ENCODE measurements at regions not wholly inside any gene's neighbourhood (a gene's known extent, or its start where the extent isn't known, plus 50 kb on each side); places are given as distances from the start of the nearest gene placed in this dataset.

- no peak overlapping the region for H3K27ac ChIP-seq (ENCODE audit: low read depth, low read length)
- CTCF ChIA-PET, result no interaction called here
- no peak for DNase-seq (ENCODE audit: low read depth, low spot score)
- POLR2A ChIA-PET, result no interaction called here
- H3K9me3 ChIP-seq (ENCODE audit: control insufficient read depth, insufficient read depth, low read length), result no peaks in the 10 kb centered on the region
- H3K4me3 ChIP-seq (ENCODE audit: low read depth, low read length), result no peak overlapping the region
- no peak for TF ChIP-seq CTCF (IDR thresholded peaks at IDR 0.05; ENCODE audit: low read depth, low read length)
- no peaks in the 10 kb centered on the region for H3K27me3 ChIP-seq (ENCODE audit: control insufficient read depth, insufficient read depth, low read length)
These were observed 101.4 kb downstream of the LHX9 start for GRCh38 chr1:198018529-198018928.

DNA sequence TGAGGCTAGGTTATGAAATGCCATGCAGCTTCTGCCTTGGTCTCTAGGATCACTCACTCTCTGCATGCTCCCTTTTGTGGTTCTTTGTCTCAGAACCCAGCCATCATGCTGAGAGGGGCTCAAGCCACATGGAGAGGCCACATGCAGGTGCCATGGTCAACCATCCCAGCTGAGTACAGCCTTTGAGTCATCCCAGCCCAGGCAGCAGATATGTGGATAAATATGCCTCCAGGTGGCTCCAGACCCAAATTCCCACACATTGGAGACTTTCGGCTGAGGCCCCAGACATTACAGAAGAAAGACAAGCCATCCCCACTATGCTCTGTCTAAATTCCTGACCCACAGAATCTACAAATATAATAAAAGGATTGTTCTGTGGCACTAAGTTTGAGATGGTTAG lies 102.0 kb downstream of the LHX9 start:
- H3K4me3 ChIP-seq (ENCODE audit: low read depth, low read length), result no peak overlapping the region
- H3K27ac ChIP-seq (ENCODE audit: low read depth, low read length), result no peak overlapping the region
- POLR2A ChIA-PET, result no interaction called here
- no peaks in the 10 kb centered on the region for H3K27me3 ChIP-seq (ENCODE audit: control insufficient read depth, insufficient read depth, low read length)
- CTCF ChIA-PET, result no interaction called here
- no peak for DNase-seq (ENCODE audit: low read depth, low spot score)
- TF ChIP-seq CTCF (IDR thresholded peaks at IDR 0.05; ENCODE audit: low read depth, low read length), result no peak
- H3K9me3 ChIP-seq (ENCODE audit: control insufficient read depth, insufficient read depth, low read length), result no peaks in the 10 kb centered on the region

DNA sequence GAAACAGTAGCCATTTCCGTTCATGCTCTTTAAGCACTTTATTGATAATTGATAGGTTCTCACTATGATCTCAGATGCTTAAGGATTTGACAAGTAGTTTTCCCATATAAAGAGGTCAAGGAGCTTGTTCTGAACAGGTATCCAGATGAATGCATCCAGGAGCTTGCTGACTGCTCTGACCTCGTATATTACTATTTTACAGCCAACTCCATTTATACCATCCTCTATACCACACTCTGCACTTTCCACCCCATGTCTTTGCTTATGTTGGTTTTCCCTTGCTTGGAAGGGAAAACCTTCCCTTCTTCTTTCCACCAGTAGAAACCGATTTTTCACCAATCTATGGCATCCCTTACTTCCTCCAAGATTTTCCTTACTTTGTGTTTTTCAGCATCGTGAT lies 107.2 kb downstream of the LHX9 start:
- no peak for DNase-seq (ENCODE audit: low read depth, low spot score)
- no peak for TF ChIP-seq CTCF (IDR thresholded peaks at IDR 0.05; ENCODE audit: low read depth, low read length)
- POLR2A ChIA-PET, result no interaction called here
- CTCF ChIA-PET, result no interaction called here
- Histone ChIP-seq H3K27me3 (ENCODE audit: control insufficient read depth, insufficient read depth, low read length) (no peaks in the 10 kb centered on the region), H3K27ac (ENCODE audit: low read depth, low read length) (no peak overlapping the region), H3K9me3 (ENCODE audit: control insufficient read depth, insufficient read depth, low read length) (no peaks in the 10 kb centered on the region), H3K4me3 (ENCODE audit: low read depth, low read length) (no peak overlapping the region)

- DNase-seq (ENCODE audit: low read depth, low spot score), result no peak
- ChIA-PET POLR2A (no interaction called here), CTCF (no interaction called here)
- Histone ChIP-seq H3K27me3 (ENCODE audit: control insufficient read depth, insufficient read depth, low read length) (no peaks in the 10 kb centered on the region), H3K9me3 (ENCODE audit: control insufficient read depth, insufficient read depth, low read length) (no peaks in the 10 kb centered on the region), H3K4me3 (ENCODE audit: low read depth, low read length) (no peak overlapping the region), H3K27ac (ENCODE audit: low read depth, low read length) (no peak overlapping the region)
- TF ChIP-seq CTCF (IDR thresholded peaks at IDR 0.05; ENCODE audit: low read depth, low read length), result no peak
These were observed 107.6 kb downstream of the LHX9 start for GRCh38 chr1:198024782-198025181.

GRCh38 chr1:198030682-198031081 lies 113.5 kb downstream of the LHX9 start:
- Histone ChIP-seq H3K27ac (ENCODE audit: low read depth, low read length) (no peak overlapping the region), H3K27me3 (ENCODE audit: control insufficient read depth, insufficient read depth, low read length) (no peaks in the 10 kb centered on the region), H3K4me3 (ENCODE audit: low read depth, low read length) (no peak overlapping the region), H3K9me3 (ENCODE audit: control insufficient read depth, insufficient read depth, low read length) (no peaks in the 10 kb centered on the region)
- ChIA-PET POLR2A (no interaction called here), CTCF (interaction anchor here (0.5 kb wide), 1 partner anchor 1286 kb away, joined by 4 read pairs; no protein-coding TSS in a partner anchor)
- TF ChIP-seq CTCF (IDR thresholded peaks at IDR 0.05; ENCODE audit: low read depth, low read length), result no peak
- DNase-seq (ENCODE audit: low read depth, low spot score), result peak; percentile 23

Measured in AG04450 (cell line).